GM19023 (cell line): ENCODE measurements at regions not wholly inside any gene's neighbourhood (a gene's known extent, or its start where the extent isn't known, plus 50 kb on each side); places are given as distances from the start of the nearest gene placed in this dataset.
A peak's percentile ranks its signal among the peaks of the same experiment; 100 is the strongest.

Experiments used
- ATAC-seq: cut with Tn5 transposase; IDR thresholded peaks from one replicate; pipeline ENCODE4 v1.9.1; 2021; ENCODE audit warnings: mild to moderate bottlenecking, moderate library complexity; ENCODE audit not compliant: unreplicated experiment

DNA sequence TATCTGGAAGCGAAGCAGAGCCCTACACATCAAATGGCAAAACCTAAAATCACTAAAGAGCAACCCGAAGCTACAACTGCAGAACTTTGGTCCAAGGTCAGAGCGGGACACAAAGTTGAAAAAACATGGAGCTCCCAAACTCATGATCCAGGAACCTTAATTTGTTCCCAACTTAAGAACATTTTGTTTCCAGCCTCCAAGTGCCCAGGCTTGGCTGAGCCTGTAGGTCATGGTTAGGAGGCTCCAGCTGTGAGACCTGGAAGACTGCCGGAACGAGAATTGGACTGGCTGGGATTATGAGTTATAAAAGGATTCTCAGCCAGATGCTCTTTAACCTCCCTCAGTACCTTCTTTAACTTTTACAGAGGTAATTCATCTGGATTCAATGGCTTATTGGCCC, 349.1 kb upstream of the DDX53 start:
- ATAC-seq, result no peak

DNA sequence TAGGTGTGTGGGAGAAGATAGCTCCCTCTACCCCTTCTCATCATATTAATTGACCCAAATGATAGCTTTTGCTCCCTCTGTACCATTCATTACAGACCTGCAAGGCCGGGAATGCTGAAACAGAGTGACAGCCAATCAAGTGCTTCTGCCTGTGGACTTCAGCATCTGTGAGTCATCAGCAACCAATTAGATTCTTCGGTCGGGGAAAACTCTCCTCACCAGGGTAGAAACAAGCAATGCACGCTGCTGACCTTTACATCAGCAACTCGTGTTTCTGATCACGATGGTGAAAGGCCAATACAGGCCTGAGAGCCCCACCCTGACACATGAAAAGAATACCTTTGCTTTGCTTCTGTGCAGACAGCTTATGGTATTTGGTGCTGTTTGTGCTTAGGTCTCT, 347.2 kb upstream of the DDX53 start:
- ATAC-seq, result no peak

DNA sequence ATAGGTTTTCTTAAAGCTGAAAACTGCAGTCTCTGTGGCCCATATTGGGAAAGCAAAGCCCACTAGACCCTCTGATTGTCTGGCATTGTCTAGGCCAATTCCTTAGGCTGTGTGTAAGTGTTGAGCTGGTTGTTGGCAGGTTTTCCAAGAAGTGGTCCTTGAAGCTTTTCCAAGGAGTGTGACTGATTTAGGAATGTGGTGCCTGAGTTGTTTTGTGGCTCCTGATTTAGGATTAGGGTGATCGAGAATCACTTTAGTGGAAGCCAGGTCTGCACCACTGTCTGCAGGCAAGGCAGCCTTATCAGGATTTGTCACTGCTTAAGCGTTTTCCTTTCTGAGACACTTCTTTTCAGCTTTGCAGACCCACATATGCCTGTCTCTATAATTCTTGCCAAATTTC, 339.0 kb upstream of the DDX53 start:
- ATAC-seq, result no peak

DNA sequence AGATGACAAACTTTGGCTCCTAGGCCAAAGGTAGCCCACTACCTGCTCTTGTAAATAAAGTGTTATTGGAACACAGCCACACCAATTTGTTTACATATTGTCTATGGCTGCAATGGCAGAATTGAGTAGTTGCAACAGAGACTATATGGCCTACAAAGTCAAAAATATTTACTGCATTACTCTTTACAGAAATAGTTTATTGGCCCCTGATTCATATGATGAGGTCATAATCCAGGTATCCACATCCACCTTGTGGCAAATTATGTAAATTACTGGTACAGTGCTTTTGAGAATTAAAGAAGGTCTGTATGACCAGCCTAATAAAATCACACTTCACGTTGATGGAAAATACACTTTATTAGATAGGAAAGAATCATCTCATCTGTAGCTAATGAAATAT, 337.0 kb upstream of the DDX53 start:
- no peak for ATAC-seq

DNA sequence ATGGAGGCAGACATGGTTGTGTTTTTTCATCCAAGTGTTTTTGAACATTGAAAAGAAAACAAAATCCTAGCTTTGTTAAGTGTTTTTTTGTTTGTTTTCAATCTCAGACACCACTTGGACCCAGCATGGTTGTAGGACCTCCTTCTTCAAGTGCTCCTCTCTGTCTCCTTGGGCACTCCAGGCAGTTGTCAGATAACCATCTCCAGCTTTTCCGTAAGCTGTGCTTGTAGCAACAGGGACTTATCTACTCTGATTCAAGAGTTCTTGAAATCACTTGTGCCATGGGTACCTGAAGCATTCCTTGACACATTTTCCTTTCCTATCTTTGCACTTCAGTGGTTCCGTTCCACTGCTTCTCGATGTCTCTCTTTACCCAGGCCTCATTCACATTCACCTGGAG, 334.9 kb upstream of the DDX53 start:
- ATAC-seq, result no peak

DNA sequence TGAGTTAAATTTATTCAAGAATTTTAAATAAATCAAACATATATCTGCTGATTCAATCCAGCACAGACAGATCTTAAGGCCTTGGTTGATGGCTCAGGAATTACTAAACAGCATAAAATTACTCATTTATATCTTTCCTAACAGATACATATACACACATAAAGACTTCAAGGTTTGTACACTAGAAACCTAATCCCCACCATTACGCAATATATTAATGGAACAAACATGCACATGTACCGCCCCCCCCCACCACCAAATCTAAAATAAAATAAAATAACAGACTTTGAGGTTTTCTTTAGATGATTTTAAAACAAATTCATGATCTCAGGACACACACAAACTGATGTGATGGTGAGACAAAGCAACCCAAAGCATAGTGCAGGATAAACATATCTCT, 333.9 kb upstream of the DDX53 start:
- no peak for ATAC-seq

DNA sequence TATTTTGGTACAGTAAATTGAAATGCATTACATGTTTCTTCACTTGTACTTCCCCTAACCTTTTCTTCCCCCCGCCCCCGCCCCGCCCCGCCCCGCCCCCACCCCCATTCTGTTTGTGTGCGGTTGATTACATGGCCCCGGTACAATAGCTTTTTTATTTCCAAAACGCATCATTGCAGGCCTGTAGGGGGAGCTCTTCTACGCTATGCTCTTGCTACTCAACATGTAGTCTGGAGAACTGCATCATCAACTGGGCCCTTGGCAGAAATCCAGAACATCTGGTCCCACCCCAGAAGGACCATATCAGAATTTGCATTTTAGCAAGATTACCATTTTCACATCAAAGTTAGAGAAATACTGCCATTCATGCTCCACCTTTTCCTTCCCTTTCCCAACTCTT, 333.3 kb upstream of the DDX53 start:
- ATAC-seq, result no peak

DNA sequence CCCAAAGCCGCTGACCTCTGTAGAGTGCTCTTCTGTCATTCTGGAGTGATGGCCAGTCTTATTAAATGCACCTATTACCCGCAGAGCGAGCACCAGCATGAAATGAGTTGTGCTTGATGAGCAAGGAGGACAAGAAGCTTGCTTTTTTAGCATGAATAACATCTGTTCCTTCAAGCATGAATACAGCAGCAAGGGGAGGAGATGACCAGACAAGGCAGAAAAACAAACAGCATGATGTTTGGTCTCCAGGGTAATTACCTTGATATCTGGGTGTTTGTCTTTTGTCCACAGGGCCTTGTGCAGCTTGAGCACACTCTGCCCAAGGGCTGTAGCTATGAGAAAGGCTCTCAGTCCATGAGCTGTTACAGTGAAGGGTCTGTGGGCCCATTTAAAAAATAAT, 324.8 kb upstream of the DDX53 start:
- ATAC-seq, result no peak

DNA sequence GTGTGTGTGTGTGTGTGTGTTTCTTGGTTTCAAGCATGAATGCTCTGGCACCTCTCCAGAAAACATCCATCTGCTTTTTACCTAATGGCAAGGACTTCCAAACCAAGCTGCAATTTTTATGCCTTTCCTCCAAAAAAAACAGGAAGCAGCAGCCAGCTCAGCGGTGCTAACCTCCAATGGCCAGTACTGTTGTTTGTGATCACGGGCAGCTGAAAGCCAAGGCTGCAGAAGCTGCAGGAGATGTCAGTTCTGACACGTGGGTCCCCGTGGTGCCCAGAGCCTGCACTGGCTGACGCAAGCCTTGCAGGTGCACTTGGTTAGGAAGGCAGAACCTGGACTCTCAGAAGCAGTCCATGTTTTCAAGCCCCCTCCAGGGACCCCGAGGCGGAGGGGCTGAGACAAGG, 313.6 kb upstream of the DDX53 start:
- ATAC-seq, result no peak

DNA sequence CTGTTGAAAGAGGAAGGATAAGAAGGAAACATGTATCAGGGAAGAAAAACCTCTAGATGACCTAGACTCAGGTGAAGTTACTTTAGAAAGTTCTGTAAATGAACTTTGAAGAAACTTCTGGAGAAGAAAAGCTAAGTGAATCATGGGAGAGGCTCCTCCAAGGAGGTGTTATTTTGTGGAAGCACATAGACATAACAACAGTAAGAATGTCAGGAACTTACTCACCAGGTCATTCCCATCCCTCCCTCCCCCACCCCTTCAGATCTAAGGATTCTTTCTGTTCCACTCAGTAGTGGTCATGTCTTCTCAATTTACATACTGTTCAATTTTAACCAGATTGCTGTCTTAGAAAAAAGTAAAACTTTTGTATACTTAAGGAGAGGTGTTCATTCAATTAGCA, 310.5 kb upstream of the DDX53 start:
- ATAC-seq, result no peak

DNA sequence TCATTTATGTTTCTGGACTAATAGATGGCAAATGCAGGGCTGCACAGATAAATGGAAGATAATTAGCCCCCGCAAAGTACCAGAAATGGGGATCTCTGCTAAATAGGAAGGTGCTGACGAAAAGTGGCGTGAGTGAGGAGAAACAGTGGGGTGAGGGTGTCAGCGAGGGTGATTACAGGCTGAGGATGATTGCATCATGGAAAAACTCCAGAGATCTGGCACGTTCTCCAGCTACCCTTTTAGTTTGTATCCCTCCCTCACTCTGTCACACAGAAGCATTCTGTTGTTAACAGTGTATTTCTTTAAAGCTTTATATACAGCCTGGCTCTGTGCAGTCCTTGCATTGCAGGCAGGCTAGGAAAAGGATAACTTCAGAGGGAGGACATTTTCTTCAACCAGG, 309.6 kb upstream of the DDX53 start:
- no peak for ATAC-seq

DNA sequence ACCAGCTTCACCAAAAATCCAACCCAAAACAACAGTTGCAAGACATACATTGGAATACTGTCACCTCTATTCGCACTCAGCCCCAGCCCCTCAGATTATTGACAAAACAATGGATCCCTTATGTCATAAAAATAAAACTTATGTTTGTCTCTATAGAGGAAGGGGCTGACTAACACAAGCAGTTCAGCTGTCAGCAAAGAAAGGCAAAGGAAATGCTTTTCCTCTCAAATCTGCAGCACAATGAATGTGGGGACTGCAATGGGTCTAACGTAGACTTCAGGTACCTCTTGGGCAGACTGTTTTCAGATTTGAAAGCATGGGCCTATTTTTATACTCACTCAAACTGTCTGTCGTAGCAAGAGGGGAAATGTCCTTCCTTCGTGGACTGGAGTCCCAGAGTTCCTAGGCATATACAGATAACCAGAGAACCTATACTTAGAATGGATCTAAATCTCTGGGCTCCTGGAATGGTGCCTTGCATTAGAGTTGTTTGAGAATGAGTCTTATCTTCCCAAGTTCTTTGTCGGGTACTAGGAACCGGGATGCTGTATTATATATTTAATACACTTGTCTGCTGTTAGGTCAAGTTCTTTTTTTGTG, 307.7 kb upstream of the DDX53 start:
- no peak for ATAC-seq

DNA sequence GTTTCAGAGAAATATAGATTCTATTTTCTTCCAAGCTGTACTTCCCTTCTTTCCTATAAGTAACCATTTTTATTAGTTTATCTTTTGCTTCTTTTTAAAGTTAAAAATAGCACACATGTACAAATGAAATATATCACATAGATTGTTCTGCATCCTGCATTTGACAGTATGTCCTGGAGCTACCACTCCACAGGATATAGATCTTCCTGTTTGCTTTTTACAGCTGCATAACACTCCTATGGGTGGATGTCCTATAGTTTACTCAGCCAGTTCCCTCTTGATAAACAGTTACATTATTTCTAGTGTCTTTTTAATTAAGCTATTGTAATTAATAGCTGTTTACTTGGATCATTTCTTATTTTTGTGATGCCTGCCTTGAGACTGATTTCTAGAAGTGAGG, 301.6 kb upstream of the DDX53 start:
- ATAC-seq, result no peak

DNA sequence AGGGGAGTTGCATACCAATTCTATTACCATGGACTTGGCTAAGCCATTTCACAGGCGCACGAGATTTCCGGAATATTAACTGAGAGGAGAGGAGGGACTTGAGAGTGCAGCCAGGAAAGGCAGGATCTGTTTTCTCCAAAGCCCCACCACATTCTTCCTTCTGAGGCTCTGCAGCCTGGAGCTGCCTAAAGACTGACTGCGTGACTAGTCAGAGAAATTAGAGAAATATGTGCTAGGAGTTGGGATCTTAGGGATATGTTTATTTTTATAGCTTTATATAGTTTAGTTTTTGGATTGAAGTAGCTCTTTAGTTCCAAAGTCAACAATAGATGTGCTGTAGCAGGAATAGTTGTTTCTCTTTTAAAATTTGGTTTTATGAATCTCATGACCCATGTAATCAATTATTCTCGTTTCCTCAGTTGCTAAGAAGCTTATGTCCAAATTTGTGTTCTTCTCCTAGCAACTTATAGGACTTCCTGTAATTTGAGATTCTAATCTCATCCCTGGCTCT, 300.1 kb upstream of the DDX53 start:
- no peak for ATAC-seq

DNA sequence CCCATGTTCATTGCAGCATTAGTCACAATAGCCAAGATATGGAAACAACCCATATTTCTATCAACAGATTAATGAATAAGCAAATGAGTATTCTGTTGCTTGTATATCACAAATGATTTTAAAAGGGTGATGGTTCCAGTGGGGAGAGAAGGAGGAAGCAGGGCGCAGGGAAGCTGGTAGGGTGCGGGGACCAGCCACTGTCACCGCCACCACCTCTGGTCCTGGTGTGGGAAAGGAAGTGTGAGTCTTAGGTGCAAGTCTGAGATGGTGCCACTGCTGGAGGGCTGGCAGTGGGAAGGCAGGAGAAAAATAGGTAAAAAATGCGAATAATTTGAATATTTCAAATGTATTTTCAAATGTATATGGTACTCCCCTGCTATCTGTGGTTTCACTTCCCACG, 286.8 kb upstream of the DDX53 start:
- no peak for ATAC-seq

DNA sequence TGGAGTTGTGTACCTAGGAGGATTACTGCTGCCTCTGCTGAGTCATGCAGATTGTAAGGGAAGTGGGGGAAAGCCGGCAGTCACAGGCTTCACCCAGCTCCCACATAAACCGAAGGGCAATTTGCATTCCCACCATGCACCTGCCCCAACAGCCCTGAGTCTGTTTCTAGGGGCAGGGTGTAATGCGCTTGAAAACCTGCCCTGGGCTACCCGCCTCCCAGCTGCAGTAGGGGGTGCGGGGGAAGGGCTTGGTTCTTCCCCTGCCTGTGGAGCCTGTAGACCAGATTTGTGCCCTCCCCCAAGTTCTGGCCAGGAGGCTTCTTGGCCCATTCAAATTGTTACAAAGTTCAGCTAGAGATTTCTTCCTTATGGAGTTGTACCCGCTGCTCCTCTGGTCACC, 269.2 kb upstream of the DDX53 start:
- ATAC-seq, result no peak

DNA sequence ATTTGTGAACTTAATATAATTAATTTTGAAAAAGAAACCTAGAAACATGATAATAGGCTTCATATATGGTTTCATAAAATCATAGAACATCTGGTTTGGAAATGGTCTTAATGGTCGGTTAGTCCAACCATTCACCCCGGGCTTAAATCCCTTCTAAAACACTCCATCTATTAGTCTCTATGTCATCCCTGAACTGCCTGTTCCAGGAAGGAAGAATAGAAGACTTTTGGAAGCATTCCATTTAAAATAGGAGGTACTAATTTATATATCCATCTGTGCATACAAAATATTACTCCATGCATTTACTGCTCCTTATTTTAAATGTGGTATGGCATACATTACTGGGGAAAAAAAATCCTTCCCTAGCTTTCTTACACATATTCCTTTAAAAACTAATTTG, 262.2 kb upstream of the DDX53 start:
- ATAC-seq, result no peak

DNA sequence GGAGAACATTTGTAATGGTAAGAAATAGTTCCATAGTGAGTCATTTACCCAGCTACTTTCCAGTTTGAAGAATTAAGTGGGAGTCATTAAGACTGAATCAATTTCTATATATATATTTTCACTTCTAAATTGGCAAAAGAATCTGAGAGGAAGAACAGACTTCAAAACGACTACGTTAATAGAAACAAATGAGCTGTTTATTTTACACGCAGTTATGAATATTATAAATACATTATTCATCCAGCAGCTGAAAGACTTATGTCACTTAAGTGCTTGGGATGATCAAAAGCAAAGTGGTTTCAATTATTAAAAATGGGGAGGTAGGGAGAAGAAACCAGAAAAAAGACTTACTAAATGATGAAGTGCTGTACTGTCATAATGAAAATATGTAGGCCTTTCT, 260.5 kb upstream of the DDX53 start:
- no peak for ATAC-seq

DNA sequence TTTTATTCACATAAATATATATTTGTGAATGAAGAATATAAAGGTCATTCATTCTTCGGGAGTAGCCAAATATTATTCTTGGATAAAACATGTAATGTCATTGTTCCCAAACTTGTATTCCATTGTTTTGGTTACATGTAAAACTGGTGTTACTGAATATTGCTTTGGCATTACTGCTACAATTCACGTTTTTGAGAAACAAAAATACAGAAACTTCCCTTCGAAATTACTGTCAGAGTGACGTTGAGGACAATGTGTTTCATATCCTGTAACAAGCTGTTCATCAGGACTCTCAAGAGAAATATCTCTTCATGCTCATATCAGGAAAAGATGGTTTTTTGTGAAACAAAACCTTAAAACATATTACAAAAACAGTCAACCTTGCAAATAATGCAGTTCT, 258.9 kb upstream of the DDX53 start:
- ATAC-seq, result no peak

DNA sequence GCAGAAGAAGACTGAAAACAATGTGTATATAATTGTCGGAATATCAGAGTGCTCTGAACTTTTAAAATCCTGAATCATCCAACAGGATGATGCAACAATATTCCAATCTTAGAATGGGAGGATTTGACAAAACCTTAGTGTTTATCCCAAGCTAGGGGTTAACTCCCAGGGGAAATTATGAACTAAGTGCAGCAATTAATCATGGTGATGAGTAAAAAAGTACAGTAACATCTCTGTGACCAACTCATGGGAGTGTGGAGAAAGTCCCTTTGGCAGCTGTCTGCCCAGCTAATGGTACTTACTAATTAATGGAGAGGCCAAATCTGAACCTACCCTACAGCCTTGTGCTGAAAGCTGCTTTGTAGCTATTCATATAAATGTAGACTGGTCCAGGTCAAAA, 257.6 kb upstream of the DDX53 start:
- no peak for ATAC-seq

DNA sequence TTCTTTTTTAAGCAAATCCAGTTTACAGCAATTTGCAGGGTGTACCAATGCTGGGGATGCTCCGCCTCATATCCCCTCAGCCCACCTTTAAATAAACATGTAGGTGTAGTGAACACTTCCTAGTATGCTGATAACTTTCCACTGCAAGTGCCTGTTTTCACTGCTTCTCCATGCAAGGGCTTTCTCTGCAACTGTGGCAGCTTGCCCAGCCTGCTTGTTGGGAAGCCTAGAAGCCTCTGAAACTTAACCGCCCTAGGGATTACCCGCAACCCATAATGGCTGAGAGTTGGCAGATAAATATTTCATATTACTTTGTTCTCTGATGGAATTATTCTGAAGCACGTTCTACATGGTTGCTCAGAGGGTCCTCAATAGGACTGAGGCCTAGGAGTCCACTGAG, 253.7 kb upstream of the DDX53 start:
- ATAC-seq, result no peak

DNA sequence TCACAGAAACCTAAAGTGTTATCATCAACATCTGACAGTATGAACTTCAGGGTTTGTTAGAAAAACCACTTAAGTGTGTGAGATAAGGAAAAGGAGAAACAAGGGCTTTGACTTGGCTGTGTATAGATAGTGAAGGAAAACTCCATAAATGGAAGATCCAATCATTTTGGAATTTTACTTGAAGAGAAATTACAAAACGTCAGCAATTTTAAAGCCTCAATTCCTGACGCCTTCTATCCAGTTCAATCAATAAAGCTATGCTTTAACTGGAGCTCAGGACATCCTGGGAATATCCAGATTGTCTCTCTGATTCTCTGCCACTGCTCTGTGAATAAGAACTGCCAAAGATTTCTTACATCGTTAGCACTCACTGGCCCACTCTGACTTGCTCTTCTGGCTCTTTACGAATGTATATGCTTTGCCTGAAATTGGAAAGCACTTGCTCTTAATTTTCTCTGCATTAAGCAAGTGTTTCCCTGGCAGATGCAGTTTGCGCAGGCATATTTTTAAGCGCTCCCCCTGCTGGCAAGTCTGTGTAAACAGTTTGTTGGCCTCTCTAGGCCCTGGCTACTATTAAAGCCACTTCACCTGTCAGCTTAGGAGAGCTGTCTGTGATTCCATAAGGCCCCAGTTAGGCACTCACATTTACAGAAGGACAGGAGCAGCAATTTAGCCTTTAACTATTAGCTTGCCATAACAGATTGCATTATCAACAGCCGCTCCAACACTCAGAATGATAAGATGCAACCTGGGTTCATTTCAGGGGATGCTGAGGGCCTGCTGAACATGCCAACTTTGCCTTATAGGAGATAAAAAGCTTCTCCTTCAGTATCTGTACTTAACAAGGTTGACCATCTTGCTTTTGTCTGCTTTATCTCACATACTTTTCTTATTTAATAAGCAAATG, 251.4 kb upstream of the DDX53 start:
- peak; percentile 93 for ATAC-seq
